GM04504 (cell line): ENCODE measurements at regions not wholly inside any gene's neighbourhood (a gene's known extent, or its start where the extent isn't known, plus 50 kb on each side); places are given as distances from the start of the nearest gene placed in this dataset.
A peak's percentile ranks its signal among the peaks of the same experiment; 100 is the strongest.
"Not testable (repeated sequence)": the region's sequence is repeated elsewhere in the genome, so short reads cannot be mapped to it uniquely, and the experiment has no call there.

Experiments
- DNase-seq: peaks from one replicate; pipeline ENCODE4 v3.0.0-alpha.2; 2012; ENCODE audit warnings: low read depth

GRCh38 chr5:106127341-106127781, 1543.4 kb downstream of the EFNA5 start:
- DNase-seq = no peak

DNA sequence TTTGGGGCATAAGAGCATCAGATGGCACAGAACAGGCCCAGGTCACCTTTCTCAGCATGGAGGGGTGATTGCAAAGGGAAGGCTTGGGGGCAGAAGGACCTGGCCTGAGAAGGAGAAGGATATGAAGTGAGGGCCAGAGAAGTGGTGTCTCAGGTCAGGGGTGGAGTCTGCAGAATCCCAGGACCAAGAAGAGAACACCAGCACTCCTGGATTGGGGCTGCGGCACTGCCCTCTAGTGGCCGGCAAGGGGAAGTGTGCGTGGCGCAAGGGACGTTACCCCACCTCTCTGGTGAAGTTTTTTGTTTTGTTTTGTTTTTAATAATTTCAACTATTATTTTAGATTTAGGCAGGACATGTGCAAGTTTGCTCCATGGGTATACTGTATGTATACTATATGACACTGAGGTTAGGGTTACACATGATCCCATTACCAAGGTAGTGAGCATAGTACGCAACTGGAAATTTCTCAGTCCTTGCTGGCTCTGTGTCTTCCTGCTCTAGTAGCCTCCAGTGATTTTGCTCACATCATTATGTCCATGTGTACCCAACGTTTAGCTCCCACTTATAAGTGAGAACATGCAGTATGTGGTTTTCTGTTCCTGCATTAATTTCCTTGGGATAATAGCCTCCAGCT, 1548.6 kb downstream of the EFNA5 start:
- DNase-seq = peak; percentile 1

GRCh38 chr5:106116682-106117081, 1554.1 kb downstream of the EFNA5 start:
- no peak for DNase-seq

- DNase-seq = no peak
These were observed 1556.8 kb downstream of the EFNA5 start for GRCh38 chr5:106113922-106114321.

DNA sequence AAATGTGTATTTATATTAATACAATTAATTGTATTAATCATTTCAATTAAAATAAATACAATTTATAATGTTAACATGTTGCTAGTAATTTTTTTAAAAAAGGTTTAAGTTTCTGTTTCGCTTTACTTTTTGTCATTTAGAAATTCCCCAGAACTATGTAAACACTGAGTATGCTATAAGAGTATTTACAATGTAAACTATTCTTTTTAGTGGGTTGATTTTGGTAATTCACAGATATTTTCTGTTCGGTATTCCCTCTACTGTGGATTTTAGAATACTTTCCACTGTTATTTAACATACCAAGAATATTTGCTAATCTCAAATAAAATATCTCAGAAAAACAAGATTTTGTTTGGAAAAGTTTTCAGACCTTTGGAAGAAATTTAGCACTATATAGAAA, 1564.4 kb downstream of the EFNA5 start:
- no peak for DNase-seq

DNA sequence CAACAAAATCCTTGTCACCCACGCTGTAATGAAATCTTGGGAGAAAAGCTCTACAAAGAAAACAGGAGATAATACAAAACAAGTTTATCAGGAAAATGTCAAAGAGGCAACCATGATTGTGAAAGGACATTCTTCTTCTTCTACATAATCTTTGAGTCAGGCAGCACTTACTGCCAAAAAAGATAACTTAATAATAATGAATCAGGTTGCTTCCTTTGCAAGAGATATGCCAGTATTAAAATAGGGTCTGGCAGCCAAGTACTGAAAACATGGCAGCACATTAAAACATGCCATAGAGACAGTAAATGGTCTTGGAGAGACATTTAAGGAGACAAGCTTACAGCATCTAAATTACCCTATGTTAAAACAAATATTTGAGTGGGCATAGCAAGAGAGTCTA, 1573.4 kb downstream of the EFNA5 start:
- DNase-seq = no peak

- no peak for DNase-seq
These were observed 1575.9 kb downstream of the EFNA5 start for GRCh38 chr5:106094839-106095238.

DNA sequence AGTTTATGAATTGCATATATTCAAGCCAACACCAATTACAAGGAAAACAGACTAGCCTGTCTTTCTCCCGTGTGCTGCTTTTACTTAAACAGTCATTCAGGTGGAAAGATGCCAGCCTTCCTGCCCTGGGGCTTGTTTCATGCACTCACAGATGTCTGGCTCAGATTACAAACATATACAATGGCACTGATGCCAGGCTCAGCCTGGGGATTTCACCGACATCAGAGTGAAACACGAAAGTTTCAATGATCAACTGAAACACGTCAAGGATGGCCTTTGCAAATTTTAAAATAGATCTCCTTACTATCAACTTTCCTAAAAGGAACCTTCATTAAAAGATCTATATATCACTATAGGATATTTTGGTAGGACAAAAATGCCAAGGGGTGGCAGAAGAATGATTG, 1576.5 kb downstream of the EFNA5 start:
- DNase-seq = peak; percentile 7

- DNase-seq = no peak
These were observed 1577.6 kb downstream of the EFNA5 start for GRCh38 chr5:106093134-106093533.

DNA sequence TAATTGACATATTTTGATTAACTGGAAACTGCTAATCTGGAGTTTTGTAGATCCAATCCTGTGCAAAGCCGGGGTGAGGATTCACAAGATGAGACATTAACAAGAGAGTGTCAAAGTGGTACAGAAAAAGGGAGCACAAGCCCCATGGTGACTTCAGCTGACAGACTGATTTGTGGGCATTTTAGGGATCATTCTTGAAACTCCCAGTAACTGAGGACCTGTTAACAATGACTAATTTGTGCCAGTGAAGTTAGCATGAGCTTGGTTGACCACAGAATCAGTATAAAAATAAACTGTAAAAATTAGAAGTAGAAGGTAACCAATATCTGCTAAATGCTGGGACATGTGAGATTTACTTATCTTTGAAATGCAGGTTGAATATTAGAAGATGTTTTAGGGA, 1578.3 kb downstream of the EFNA5 start:
- DNase-seq = no peak

- no peak for DNase-seq
These were observed 1581.7 kb downstream of the EFNA5 start for GRCh38 chr5:106089073-106089472.

DNA sequence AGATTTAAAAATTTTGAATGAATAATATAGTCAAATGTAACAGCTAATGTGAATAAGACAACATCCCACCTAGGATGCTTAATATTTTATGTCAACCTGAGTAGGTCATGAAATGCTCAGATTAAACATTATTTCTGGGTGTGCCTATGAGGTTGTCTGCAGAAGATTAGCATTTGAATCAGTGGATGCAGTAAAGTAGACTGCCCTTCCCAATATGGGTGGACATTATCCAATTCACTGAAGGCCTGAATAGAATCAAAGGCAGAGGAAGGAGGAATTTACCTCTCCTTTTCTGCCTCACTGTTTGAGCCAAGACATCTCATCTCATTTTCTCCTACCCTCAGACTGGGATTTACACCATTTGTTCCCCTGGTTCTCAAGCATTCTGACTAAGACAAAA, 1582.3 kb downstream of the EFNA5 start:
- DNase-seq = no peak

DNA sequence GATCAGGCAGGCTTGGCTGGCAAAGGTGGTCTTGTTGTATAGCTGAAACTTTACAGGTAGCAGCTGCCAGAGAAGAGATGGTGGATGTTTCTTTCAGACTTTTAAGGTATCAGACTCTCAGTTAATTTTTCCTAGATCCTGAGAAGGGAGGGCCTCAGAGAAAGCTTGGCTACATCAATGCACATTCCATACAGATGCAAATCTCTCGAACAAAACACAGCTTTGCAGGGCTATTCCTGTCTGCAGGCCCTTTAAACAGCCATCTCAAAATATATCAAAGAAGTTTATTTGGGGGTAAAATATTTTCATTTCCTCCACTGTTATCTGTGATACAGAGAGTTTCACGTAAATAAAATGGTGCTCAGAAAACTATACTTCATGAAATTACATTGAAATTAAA, 1584.4 kb downstream of the EFNA5 start:
- DNase-seq = no peak

GRCh38 chr5:106085556-106085955, 1585.2 kb downstream of the EFNA5 start:
- no peak for DNase-seq

GRCh38 chr5:106085136-106085535, 1585.6 kb downstream of the EFNA5 start:
- no peak for DNase-seq

DNA sequence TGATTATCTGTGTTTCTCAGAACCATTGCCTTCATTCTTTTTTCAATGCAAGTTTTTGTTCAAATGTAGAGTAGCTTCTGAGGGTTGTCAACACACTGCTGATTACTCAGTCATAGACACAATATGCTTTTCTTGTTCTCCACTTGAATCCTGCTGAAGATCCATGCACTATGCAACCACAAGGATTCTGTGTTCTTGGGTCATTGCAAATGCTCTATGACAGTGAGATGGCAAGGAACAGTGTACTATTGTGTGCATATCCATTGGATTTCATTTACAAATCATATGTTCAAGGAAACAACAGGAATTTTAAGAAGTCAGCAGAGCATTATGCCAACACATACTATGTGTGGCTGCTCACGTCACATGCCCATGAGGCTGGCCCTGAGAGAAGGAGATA, 1590.2 kb downstream of the EFNA5 start:
- no peak for DNase-seq

DNA sequence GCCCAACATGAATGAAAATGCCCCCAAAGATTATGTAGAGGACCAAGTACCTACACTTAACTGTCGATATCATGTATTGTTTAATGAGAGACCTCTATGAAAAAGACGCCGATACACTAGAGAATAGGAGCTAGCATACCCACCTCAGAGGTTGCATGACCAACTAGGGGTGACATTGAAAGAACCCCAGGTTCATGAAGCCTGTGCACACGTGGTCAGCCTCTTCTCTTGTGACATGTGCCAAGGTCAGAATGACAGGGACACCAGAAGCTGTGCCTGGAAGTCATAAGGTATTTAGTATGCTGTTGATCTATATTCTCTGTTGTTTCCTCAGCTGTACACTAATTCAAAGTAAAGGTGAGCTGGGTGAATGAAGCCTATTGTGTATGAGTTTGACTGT, 1594.1 kb downstream of the EFNA5 start:
- DNase-seq = no peak

- no peak for DNase-seq
These were observed 1598.5 kb downstream of the EFNA5 start for GRCh38 chr5:106072208-106072607.

DNA sequence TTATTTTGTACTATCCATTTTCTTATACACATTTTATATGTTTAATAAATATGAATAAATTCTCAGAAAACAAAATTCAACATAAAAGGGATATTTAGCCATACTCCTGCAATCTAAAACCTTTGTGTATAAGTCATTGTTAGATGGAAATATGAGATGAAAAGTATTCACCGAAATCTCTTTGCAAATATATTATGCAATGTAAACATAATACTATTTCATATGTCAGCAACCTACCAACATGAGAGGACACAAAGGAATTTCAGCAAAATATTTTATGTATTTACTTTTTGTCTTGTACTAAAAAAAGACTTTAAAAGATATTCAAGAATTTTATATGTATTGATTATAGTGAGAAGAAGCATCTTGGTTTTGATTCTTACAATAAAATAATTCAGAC, 1623.4 kb downstream of the EFNA5 start:
- DNase-seq = no peak

DNA sequence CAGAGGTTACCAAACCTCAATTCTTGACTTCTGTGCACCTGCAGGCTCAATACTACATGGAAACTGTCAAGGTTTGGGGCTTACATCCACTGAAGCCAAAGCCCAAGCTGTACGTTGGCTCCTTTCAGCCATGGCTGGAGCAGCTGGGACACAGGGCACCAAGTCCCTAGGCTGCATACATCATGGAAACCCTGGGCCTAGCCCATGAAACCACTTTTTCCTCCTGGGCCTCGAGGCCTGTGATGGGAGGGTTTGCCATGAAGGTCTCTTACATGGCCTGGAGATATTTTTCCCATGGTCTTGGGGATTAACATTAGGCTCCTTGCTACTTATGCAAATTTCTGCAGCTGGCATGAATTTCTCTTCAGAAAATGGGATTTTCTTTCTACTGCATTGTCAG, 1638.7 kb downstream of the EFNA5 start:
- DNase-seq = not testable (repeated sequence)

GRCh38 chr5:106028314-106028713, 1642.4 kb downstream of the EFNA5 start:
- no peak for DNase-seq

- DNase-seq = no peak
These were observed 1649.8 kb downstream of the EFNA5 start for GRCh38 chr5:106020894-106021293.

GRCh38 chr5:106019261-106019660, 1651.5 kb downstream of the EFNA5 start:
- no peak for DNase-seq

GRCh38 chr5:106017243-106017857, 1653.4 kb downstream of the EFNA5 start:
- DNase-seq = no peak
